ENCODE measurements at regions not wholly inside any gene's neighbourhood (a gene's known extent, or its start where the extent isn't known, plus 50 kb on each side); places are given as distances from the start of the nearest gene placed in this dataset.
"Not testable (repeated sequence)": the region's sequence is repeated elsewhere in the genome, so short reads cannot be mapped to it uniquely, and the experiment has no call there.

DNA sequence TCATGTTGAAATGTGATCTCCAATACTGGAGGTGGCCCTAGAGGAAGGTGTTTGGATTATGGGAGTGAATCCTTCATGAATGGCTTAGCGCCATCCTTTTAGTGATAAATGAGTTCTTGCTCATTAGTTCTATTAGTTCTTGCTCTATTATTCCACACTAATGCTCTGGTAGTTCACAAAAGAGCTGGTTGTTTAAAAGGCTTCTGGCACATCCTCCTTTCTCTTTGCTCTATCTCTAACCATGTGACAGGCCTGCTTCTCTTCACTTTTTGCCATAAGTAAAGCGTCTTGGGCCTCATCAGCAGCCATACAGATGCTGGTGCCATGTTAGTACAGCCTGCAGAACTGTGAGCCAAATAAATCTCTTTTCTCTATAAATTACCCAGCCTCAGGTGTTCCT lies 469.9 kb downstream of the GUCY1A2 start:
- Histone ChIP-seq H3K4me1 (no peaks in the 10 kb centered on the region), H3K27ac (no peak overlapping the region), H3K4me3 (no peak overlapping the region), H3K9me3 (peaks cover 0 to 39% (median 0%) of the 10 kb centered on the region in 11 donors), H3K27me3 (no peaks in the 10 kb centered on the region), H3K36me3 (no peaks in the 10 kb centered on the region)
- ATAC-seq = no peak
- TF ChIP-seq CTCF (IDR thresholded peaks at IDR 0.05) = no peak
- intact Hi-C loops (cut with DNase I) = no loop called here
- DNase-seq = no peak
- WGBS, 2 donors = 79 to 80% methylated on average over 2 of the region's 2 CpGs

GRCh38 chr11:106551744-106552673 lies 466.3 kb downstream of the GUCY1A2 start:
- DNase-seq = no peak
- no peak for TF ChIP-seq CTCF (IDR thresholded peaks at IDR 0.05)
- H3K4me1 ChIP-seq = no peaks in the 10 kb centered on the region
- peak in 1 of 8 donors; percentile 17 for ATAC-seq
- no peaks in the 10 kb centered on the region for H3K27me3 ChIP-seq
- intact Hi-C loops (cut with DNase I) = no loop called here
- no peak overlapping the region for H3K4me3 ChIP-seq
- H3K9me3 ChIP-seq = peaks cover 0 to 47% (median 4%) of the 10 kb centered on the region in 11 donors
- no peak overlapping the region for H3K27ac ChIP-seq
- H3K36me3 ChIP-seq = no peaks in the 10 kb centered on the region
- 84 to 86% methylated on average over 13 of the region's 13 CpGs for WGBS, 2 donors

GRCh38 chr11:106552694-106553203 lies 465.5 kb downstream of the GUCY1A2 start:
- intact Hi-C loops (cut with DNase I) = no loop called here
- Histone ChIP-seq H3K4me3 (no peak overlapping the region), H3K4me1 (no peaks in the 10 kb centered on the region), H3K36me3 (no peaks in the 10 kb centered on the region), H3K9me3 (peaks cover 0 to 46% (median 4%) of the 10 kb centered on the region in 11 donors), H3K27me3 (no peaks in the 10 kb centered on the region), H3K27ac (no peak overlapping the region)
- ATAC-seq (no peak), DNase-seq (no peak)
- no peak for TF ChIP-seq CTCF (IDR thresholded peaks at IDR 0.05)
- 89 to 92% methylated on average over 6 of the region's 6 CpGs for WGBS, 2 donors

DNA sequence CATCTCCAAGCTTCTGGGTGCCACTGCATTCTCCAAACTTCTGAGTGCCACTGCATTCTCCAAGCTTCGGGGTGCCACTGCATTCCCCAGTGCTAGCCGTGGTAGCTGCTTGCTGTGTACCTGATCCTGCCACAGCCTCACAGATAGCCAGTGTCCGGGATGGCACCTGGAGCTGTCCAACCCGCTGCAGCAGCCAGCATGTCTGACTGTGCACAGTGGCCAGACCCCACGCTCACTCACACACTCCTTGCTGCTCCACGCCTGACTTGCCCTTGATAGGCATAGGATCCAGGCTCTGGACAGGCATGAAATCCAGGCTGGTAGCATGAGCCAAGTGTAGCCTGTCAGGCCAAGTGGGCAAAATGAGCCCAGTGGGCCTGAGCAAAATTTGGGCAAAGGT lies 465.0 kb downstream of the GUCY1A2 start:
- Histone ChIP-seq H3K27ac (no peak overlapping the region), H3K4me1 (no peaks in the 10 kb centered on the region), H3K36me3 (no peaks in the 10 kb centered on the region), H3K9me3 (peaks cover 0 to 41% (median 4%) of the 10 kb centered on the region in 11 donors), H3K27me3 (no peaks in the 10 kb centered on the region), H3K4me3 (no peak overlapping the region)
- no peak for TF ChIP-seq CTCF (IDR thresholded peaks at IDR 0.05)
- ATAC-seq = no peak
- no peak for DNase-seq
- WGBS, 2 donors = 83 to 84% methylated on average over 6 of the region's 6 CpGs
- intact Hi-C loops (cut with DNase I) = no loop called here

DNA sequence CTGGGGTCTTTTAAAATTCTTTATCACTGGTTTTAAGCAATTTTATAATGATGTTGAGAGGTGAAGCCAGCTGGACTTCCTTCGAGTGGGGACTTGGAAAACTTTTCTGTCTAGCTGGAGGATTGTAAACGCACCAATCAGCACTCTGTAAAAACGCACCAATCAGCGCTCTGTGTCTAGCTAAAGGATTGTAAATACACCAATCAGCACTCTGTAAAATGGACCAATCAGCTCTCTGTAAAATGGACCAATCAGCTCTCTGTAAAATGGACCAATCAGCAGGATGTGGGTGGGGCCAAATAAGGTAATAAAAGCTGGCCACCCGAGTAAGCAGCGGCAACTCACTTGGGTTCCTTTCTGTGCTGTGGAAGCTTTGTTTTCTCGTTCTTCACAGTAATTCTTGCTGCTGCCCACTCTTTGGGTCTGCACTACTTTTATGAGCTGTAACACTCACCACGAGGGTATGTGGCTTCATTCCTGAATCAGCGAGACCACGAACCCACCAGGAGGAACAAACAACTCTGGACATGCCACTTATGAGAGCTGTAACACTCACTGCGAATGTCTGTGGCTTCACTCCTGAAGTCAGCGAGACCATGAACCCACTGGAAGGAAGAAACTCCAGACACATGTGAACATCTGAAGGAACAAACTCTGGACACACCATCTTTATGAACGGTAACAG lies 462.6 kb downstream of the GUCY1A2 start:
- ATAC-seq; H3K4me1 ChIP-seq; DNase-seq; H3K4me3 ChIP-seq; H3K36me3 ChIP-seq; H3K27ac ChIP-seq; H3K27me3 ChIP-seq; intact Hi-C loops (cut with DNase I): not testable (repeated sequence)
- 89 to 91% methylated on average over 13 of the region's 13 CpGs for WGBS, 2 donors
- H3K9me3 ChIP-seq = peaks cover 0 to 39% (median 4%) of the 10 kb centered on the region in 11 donors
